Thyroid gland (tissue), 4 donors: ENCODE measurements at regions not wholly inside any gene's neighbourhood (a gene's known extent, or its start where the extent isn't known, plus 50 kb on each side); places are given as distances from the start of the nearest gene placed in this dataset.

Experiments used
- POLR2A ChIP-seq, 2 donors: fragments of 450-650 bp; IDR thresholded peaks; one replicate each; pipeline ENCODE4 v1.6.1; 2017; ENCODE audit warnings: antibody characterized with exemption in 2 of 2, mild to moderate bottlenecking in 2 of 2, moderate library complexity in 1 of 2
- TF ChIP-seq, protein P1 (sequence below), 6 experiments: fragments of 200-600 bp in 3 of 6; fragments of 450-650 bp in 3 of 6; sonication (generic) in 3 of 6; IDR thresholded peaks; one replicate each; pipeline ENCODE4 v1.5.1; 2016 to 2019; ENCODE audit warnings: antibody characterized with exemption in 6 of 6, mild to moderate bottlenecking in 2 of 6, inconsistent platforms in 1 of 6, moderate library complexity in 1 of 6

DNA sequence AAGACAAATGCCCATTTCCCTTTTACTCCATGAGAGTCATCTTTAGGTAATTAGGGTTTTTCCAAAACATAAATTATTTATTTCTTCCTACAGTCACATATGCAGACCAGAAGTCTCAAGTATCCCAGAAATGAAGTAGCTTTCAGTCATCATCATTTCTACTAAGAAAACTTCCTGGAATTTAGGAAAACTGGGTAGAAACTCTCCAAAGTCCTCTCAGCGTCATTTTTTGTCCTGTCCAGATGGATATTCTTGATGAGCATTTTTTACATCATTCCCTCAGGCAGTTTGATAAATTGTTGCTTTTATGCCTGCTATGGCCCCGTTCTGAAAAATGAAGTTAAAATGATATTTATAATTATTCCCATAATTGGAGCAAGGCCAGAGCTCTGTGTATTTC lies 93.9 kb upstream of the DCN start:
- TF ChIP-seq, protein P1, sequence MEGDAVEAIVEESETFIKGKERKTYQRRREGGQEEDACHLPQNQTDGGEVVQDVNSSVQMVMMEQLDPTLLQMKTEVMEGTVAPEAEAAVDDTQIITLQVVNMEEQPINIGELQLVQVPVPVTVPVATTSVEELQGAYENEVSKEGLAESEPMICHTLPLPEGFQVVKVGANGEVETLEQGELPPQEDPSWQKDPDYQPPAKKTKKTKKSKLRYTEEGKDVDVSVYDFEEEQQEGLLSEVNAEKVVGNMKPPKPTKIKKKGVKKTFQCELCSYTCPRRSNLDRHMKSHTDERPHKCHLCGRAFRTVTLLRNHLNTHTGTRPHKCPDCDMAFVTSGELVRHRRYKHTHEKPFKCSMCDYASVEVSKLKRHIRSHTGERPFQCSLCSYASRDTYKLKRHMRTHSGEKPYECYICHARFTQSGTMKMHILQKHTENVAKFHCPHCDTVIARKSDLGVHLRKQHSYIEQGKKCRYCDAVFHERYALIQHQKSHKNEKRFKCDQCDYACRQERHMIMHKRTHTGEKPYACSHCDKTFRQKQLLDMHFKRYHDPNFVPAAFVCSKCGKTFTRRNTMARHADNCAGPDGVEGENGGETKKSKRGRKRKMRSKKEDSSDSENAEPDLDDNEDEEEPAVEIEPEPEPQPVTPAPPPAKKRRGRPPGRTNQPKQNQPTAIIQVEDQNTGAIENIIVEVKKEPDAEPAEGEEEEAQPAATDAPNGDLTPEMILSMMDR (IDR thresholded peaks at IDR 0.05), result no peak
- no peak for TF ChIP-seq POLR2A (IDR thresholded peaks at IDR 0.05)
